Right atrium auricular region (tissue), 2 donors: ENCODE measurements at regions not wholly inside any gene's neighbourhood (a gene's known extent, or its start where the extent isn't known, plus 50 kb on each side); places are given as distances from the start of the nearest gene placed in this dataset.
"Not testable (repeated sequence)": the region's sequence is repeated elsewhere in the genome, so short reads cannot be mapped to it uniquely, and the experiment has no call there.

Experiments
- DNase-seq: peaks from one replicate; pipeline ENCODE4 v3.0.0-alpha.2; 2019; ENCODE audit warnings: low spot score
- H3K27ac ChIP-seq, 2 donors: fragments of 200-600 bp; sonication (generic); 1 replicate in 1 of 2; 2 replicates in 1 of 2; pipeline ENCODE4 v1.5.1; 2016 to 2019
- H3K27me3 ChIP-seq, 2 donors: fragments of 200-600 bp; sonication (generic); one replicate each; pipeline versions ENCODE4 v1.5.1 to v1.6.0; 2017 to 2019
- H3K36me3 ChIP-seq: fragments of 200-600 bp; sonication (generic); one replicate; pipeline ENCODE4 v1.5.1; 2016
- H3K4me1 ChIP-seq, 2 donors: fragments of 200-600 bp; sonication (generic); one replicate each; pipeline versions ENCODE4 v1.5.1 to v1.6.0; 2017 to 2019
- H3K4me3 ChIP-seq, 2 donors: fragments of 200-600 bp; sonication (generic); 1 replicate in 1 of 2; 2 replicates in 1 of 2; pipeline ENCODE4 v1.5.1; 2017 to 2019; ENCODE audit warnings: mild to moderate bottlenecking in 1 of 2, moderate library complexity in 1 of 2
- H3K9me3 ChIP-seq, 2 donors: fragments of 200-600 bp; sonication (generic); one replicate each; pipeline ENCODE4 v1.5.1; 2019
- CTCF ChIP-seq, 2 donors: fragments of 200-600 bp; sonication (generic); IDR thresholded peaks; one replicate each; pipeline ENCODE4 v1.5.1; 2019; ENCODE audit warnings: antibody characterized with exemption in 2 of 2

- no peak for TF ChIP-seq CTCF (IDR thresholded peaks at IDR 0.05)
- DNase-seq: no peak
- no peaks in the 10 kb centered on the region for H3K36me3 ChIP-seq
- H3K9me3 ChIP-seq: peaks cover 0 to 13% of the 10 kb centered on the region in 2 donors
- H3K27ac ChIP-seq: no peak overlapping the region
- H3K4me1 ChIP-seq: no peaks in the 10 kb centered on the region
- H3K4me3 ChIP-seq: no peak overlapping the region
- H3K27me3 ChIP-seq: no peaks in the 10 kb centered on the region
These were observed 205.2 kb upstream of the SHH start for GRCh38 chr7:156017431-156017830.

- TF ChIP-seq CTCF (IDR thresholded peaks at IDR 0.05): no peak
- Histone ChIP-seq H3K9me3 (peaks cover 0 to 21% of the 10 kb centered on the region in 2 donors), H3K27ac (no peak overlapping the region), H3K27me3 (no peaks in the 10 kb centered on the region), H3K4me1 (no peaks in the 10 kb centered on the region), H3K4me3 (no peak overlapping the region), H3K36me3 (no peaks in the 10 kb centered on the region)
- DNase-seq: no peak
These were observed 203.2 kb upstream of the SHH start for GRCh38 chr7:156015237-156016020.

- Histone ChIP-seq H3K4me3 (no peak overlapping the region), H3K27me3 (no peaks in the 10 kb centered on the region), H3K36me3 (no peaks in the 10 kb centered on the region), H3K4me1 (no peaks in the 10 kb centered on the region), H3K27ac (no peak overlapping the region), H3K9me3 (peaks cover 0 to 25% of the 10 kb centered on the region in 2 donors)
- TF ChIP-seq CTCF (IDR thresholded peaks at IDR 0.05): no peak
- no peak for DNase-seq
These were observed 202.5 kb upstream of the SHH start for GRCh38 chr7:156014808-156015207.

- Histone ChIP-seq H3K4me3 (no peak overlapping the region), H3K4me1 (no peaks in the 10 kb centered on the region), H3K36me3 (no peaks in the 10 kb centered on the region), H3K27ac (no peak overlapping the region), H3K9me3 (peaks cover 0 to 21% of the 10 kb centered on the region in 2 donors), H3K27me3 (no peaks in the 10 kb centered on the region)
- no peak for DNase-seq
- no peak for TF ChIP-seq CTCF (IDR thresholded peaks at IDR 0.05)
These were observed 201.9 kb upstream of the SHH start for GRCh38 chr7:156014201-156014600.

- Histone ChIP-seq H3K4me1 (no peaks in the 10 kb centered on the region), H3K27ac (no peak overlapping the region), H3K4me3 (no peak overlapping the region), H3K9me3 (peaks cover 0 to 22% of the 10 kb centered on the region in 2 donors), H3K36me3 (no peaks in the 10 kb centered on the region), H3K27me3 (no peaks in the 10 kb centered on the region)
- TF ChIP-seq CTCF (IDR thresholded peaks at IDR 0.05): no peak
- DNase-seq: no peak
These were observed 200.1 kb upstream of the SHH start for GRCh38 chr7:156012412-156012811.

- DNase-seq: no peak
- TF ChIP-seq CTCF (IDR thresholded peaks at IDR 0.05): no peak
- Histone ChIP-seq H3K9me3 (peaks cover 0 to 27% of the 10 kb centered on the region in 2 donors), H3K4me1 (no peaks in the 10 kb centered on the region), H3K27ac (no peak overlapping the region), H3K36me3 (no peaks in the 10 kb centered on the region), H3K27me3 (no peaks in the 10 kb centered on the region), H3K4me3 (no peak overlapping the region)
These were observed 197.3 kb upstream of the SHH start for GRCh38 chr7:156009569-156009968.

GRCh38 chr7:156006876-156007275, 194.6 kb upstream of the SHH start:
- H3K27me3 ChIP-seq, H3K36me3 ChIP-seq, H3K27ac ChIP-seq, H3K4me3 ChIP-seq, H3K4me1 ChIP-seq, DNase-seq: not testable (repeated sequence)
- peaks cover 0 to 20% of the 10 kb centered on the region in 2 donors for H3K9me3 ChIP-seq
